Gastroesophageal sphincter (tissue), 4 donors: ENCODE measurements at regions not wholly inside any gene's neighbourhood (a gene's known extent, or its start where the extent isn't known, plus 50 kb on each side); places are given as distances from the start of the nearest gene placed in this dataset.
A peak's percentile ranks its signal among the peaks of the same experiment; 100 is the strongest.
"Not testable (repeated sequence)": the region's sequence is repeated elsewhere in the genome, so short reads cannot be mapped to it uniquely, and the experiment has no call there.

Experiments
- ATAC-seq: fragments of 150-250 bp; one replicate; pipeline ENCODE4 v1.9.1; 2016; ENCODE audit warnings: mild to moderate bottlenecking, moderate library complexity
- H3K27ac ChIP-seq, 4 donors: fragments of 200-600 bp; sonication (generic) in 3 of 4; 1 replicate in 3 of 4; 2 replicates in 1 of 4; pipeline ENCODE4 v1.5.1; 2016 to 2019
- H3K27me3 ChIP-seq: fragments of 200-600 bp; sonication (generic); one replicate; pipeline ENCODE4 v1.5.1; 2019
- H3K36me3 ChIP-seq, 2 donors: fragments of 200-600 bp; sonication (generic); one replicate each; pipeline ENCODE4 v1.5.1; 2019; ENCODE audit warnings: control low read depth in 1 of 2
- H3K4me1 ChIP-seq, 3 donors: fragments of 200-600 bp; sonication (generic); 1 replicate in 2 of 3; 2 replicates in 1 of 3; pipeline ENCODE4 v1.5.1; 2016 to 2019; ENCODE audit warnings: control low read depth in 2 of 3
- H3K4me3 ChIP-seq, 2 donors: fragments of 200-600 bp; sonication (generic); one replicate each; pipeline ENCODE4 v1.5.1; 2019; ENCODE audit warnings: mild to moderate bottlenecking in 1 of 2, moderate library complexity in 1 of 2
- H3K9me3 ChIP-seq, 3 donors: fragments of 200-600 bp; sonication (generic); one replicate each; pipeline ENCODE4 v1.5.1; 2017 to 2019; ENCODE audit warnings: control low read depth in 2 of 3
- EP300 ChIP-seq: sonication (generic); formaldehyde crosslinking; IDR thresholded peaks from one replicate; pipeline ENCODE4 v1.6.1; 2017; ENCODE audit warnings: antibody characterized with exemption, mild to moderate bottlenecking
- POLR2A ChIP-seq, 2 donors: fragments of 450-650 bp; IDR thresholded peaks; one replicate each; pipeline ENCODE4 v1.6.1; 2017; ENCODE audit warnings: antibody characterized with exemption in 2 of 2, mild to moderate bottlenecking in 2 of 2, moderate library complexity in 1 of 2
- POLR2AphosphoS5 ChIP-seq: sonication (generic); formaldehyde crosslinking; IDR thresholded peaks from one replicate; pipeline ENCODE4 v1.6.1; 2017; ENCODE audit warnings: antibody characterized with exemption
- WGBS, 2 donors: methylation state at CpG; one replicate each; pipeline ENCODE4 v1.1.5; 2018; ENCODE audit warnings: low coverage in 1 of 2; 5-methylcytosine and 5-hydroxymethylcytosine counted together
- TF ChIP-seq, protein P1 (sequence below), 4 experiments: fragments of 200-600 bp in 2 of 4; fragments of 450-650 bp in 2 of 4; sonication (generic) in 1 of 4; IDR thresholded peaks; one replicate each; pipeline ENCODE4 v1.5.1; 2017 to 2019; ENCODE audit warnings: antibody characterized with exemption in 4 of 4, mild to moderate bottlenecking in 2 of 4, moderate library complexity in 2 of 4

- no peaks in the 10 kb centered on the region for H3K4me1 ChIP-seq
- TF ChIP-seq POLR2A (IDR thresholded peaks at IDR 0.05) (no peak), EP300 (no peak), POLR2AphosphoS5 (no peak)
- TF ChIP-seq, protein P1, sequence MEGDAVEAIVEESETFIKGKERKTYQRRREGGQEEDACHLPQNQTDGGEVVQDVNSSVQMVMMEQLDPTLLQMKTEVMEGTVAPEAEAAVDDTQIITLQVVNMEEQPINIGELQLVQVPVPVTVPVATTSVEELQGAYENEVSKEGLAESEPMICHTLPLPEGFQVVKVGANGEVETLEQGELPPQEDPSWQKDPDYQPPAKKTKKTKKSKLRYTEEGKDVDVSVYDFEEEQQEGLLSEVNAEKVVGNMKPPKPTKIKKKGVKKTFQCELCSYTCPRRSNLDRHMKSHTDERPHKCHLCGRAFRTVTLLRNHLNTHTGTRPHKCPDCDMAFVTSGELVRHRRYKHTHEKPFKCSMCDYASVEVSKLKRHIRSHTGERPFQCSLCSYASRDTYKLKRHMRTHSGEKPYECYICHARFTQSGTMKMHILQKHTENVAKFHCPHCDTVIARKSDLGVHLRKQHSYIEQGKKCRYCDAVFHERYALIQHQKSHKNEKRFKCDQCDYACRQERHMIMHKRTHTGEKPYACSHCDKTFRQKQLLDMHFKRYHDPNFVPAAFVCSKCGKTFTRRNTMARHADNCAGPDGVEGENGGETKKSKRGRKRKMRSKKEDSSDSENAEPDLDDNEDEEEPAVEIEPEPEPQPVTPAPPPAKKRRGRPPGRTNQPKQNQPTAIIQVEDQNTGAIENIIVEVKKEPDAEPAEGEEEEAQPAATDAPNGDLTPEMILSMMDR (IDR thresholded peaks at IDR 0.05): no peak
- no peaks in the 10 kb centered on the region for H3K9me3 ChIP-seq
- H3K27me3 ChIP-seq: no peaks in the 10 kb centered on the region
- 92 to 98% methylated on average over 9 of the region's 9 CpGs for WGBS, 2 donors
- H3K4me3 ChIP-seq: no peak overlapping the region
- no peak overlapping the region for H3K27ac ChIP-seq
- ATAC-seq: no peak
- no peaks in the 10 kb centered on the region for H3K36me3 ChIP-seq
Measured at GRCh38 chr9:108262836-108263235, 593.0 kb downstream of the ACTL7B start.

DNA sequence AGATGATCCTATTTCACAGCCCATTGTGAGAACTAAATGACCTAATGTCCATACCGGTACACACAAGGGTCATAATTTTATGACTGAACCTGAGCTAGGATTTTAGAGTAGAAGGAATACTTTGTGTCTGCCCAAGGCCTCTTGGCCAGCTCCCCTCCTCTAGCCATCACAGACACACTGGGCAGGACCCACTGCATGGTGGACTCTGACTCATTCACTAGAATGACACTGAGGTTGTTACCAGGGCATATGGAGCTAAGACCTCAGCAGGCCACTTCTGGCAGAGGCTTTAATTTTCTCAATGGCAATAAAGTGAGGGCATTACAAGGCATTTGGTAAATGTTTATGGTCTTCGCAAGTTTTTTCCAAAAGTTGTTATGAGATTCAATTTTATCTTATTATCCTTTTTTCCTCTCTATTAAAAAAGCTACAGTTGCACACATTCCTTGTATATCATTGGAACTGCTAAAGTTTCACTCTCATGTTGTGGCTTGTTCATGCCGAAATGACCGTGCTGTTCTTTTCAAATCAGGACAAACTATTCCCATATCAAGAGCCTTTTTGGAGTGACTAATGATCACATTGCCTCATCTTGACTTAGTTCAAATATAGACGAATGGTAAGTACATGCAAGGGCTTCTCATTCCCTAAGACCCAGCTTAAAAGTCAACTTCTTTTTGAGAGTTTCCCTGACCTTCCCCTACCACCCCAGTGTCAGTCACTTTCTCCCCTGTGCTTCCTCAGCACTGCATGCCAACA, 595.7 kb downstream of the ACTL7B start:
- no peak overlapping the region for H3K27ac ChIP-seq
- ATAC-seq: no peak

DNA sequence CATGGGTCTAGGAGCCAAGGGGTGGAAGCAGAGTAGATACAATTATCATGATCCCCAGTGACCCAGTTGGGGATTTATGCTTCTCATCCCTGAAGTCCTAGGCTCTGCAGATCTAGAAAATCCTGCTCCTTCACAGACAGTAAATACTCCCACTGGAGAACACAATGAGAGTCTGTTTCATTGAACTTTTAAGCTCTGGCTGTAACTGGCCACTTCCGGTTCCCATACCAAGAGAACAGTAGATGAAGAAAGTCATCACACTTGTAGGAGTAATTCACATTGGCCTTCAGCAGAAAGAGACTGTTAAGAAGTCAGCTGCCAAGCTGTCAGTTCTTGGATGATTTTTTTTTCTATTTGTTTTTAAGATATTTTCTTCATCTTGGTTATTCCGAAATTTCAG, 597.1 kb downstream of the ACTL7B start:
- no peak overlapping the region for H3K4me3 ChIP-seq
- TF ChIP-seq, protein P1 (IDR thresholded peaks at IDR 0.05): no peak
- TF ChIP-seq POLR2AphosphoS5 (no peak), EP300 (no peak), POLR2A (IDR thresholded peaks at IDR 0.05) (no peak)
- WGBS, 2 donors: 56 to 83% methylated on average over 2 of the region's 2 CpGs
- no peak overlapping the region for H3K27ac ChIP-seq
- H3K27me3 ChIP-seq: no peaks in the 10 kb centered on the region
- no peaks in the 10 kb centered on the region for H3K9me3 ChIP-seq
- no peaks in the 10 kb centered on the region for H3K36me3 ChIP-seq
- ATAC-seq: no peak
- H3K4me1 ChIP-seq: no peaks in the 10 kb centered on the region

More for the DNA sequence above, 595.7 kb downstream of the ACTL7B start:
- no peaks in the 10 kb centered on the region for H3K4me1 ChIP-seq
- H3K36me3 ChIP-seq: no peaks in the 10 kb centered on the region
- no peak for TF ChIP-seq POLR2AphosphoS5
- TF ChIP-seq, protein P1 (IDR thresholded peaks at IDR 0.05): no peak
- TF ChIP-seq POLR2A (IDR thresholded peaks at IDR 0.05): no peak
- H3K4me3 ChIP-seq: no peak overlapping the region
- 95 to 100% methylated on average over 4 to 5 of the region's 5 CpGs for WGBS, 2 donors
- H3K27me3 ChIP-seq: no peaks in the 10 kb centered on the region
- H3K9me3 ChIP-seq: no peaks in the 10 kb centered on the region

DNA sequence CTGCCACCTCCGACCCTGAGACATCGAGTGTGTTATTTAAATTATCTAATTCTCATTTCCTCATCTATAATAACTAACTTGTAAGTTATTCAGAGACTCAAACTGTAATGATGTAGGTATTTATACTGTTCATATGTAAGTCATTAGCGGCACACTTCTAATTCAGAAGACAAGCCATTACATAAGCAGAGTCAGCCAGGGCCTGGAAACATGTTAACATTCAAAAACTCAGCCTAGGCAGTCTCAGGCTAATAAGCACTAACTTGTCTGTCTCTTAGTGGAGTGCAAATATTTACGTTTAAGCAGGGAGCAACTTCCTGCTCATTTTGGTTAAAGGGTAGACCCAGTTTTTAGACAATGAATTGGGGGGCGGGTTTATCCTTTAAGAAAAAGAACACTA, 598.4 kb downstream of the ACTL7B start:
- H3K4me3 ChIP-seq: no peak overlapping the region
- WGBS, 2 donors: 44 to 64% methylated on average over 5 of the region's 5 CpGs
- ATAC-seq: no peak
- TF ChIP-seq POLR2A (IDR thresholded peaks at IDR 0.05) (no peak), POLR2AphosphoS5 (no peak), EP300 (no peak)
- TF ChIP-seq, protein P1 (IDR thresholded peaks at IDR 0.05): no peak
- H3K27me3 ChIP-seq: no peaks in the 10 kb centered on the region
- H3K27ac ChIP-seq: no peak overlapping the region
- H3K9me3 ChIP-seq: no peaks in the 10 kb centered on the region
- H3K36me3 ChIP-seq: no peaks in the 10 kb centered on the region
- H3K4me1 ChIP-seq: no peaks in the 10 kb centered on the region

- 48 to 100% methylated on average over 1 to 2 of the region's 2 CpGs for WGBS, 2 donors
Measured at GRCh38 chr9:108254236-108254635, 601.5 kb downstream of the ACTL7B start.

GRCh38 chr9:108247391-108247790, 608.4 kb downstream of the ACTL7B start:
- H3K27me3 ChIP-seq, H3K27ac ChIP-seq, H3K36me3 ChIP-seq, ATAC-seq, H3K4me1 ChIP-seq, H3K9me3 ChIP-seq, H3K4me3 ChIP-seq: not testable (repeated sequence)
- 78 to 87% methylated on average over 3 of the region's 3 CpGs for WGBS, 2 donors

More at GRCh38 chr9:108254236-108254635, 601.5 kb downstream of the ACTL7B start:
- H3K36me3 ChIP-seq: no peaks in the 10 kb centered on the region
- peak; percentile 50 for ATAC-seq
- no peaks in the 10 kb centered on the region for H3K9me3 ChIP-seq
- H3K27ac ChIP-seq: no peak overlapping the region
- no peaks in the 10 kb centered on the region for H3K27me3 ChIP-seq
- TF ChIP-seq, protein P1 (IDR thresholded peaks at IDR 0.05): no peak
- no peak for TF ChIP-seq POLR2A (IDR thresholded peaks at IDR 0.05)
- TF ChIP-seq POLR2AphosphoS5: no peak
- no peak for TF ChIP-seq EP300
- no peak overlapping the region for H3K4me3 ChIP-seq
- H3K4me1 ChIP-seq: no peaks in the 10 kb centered on the region
